ENCODE measurements at regions not wholly inside any gene's neighbourhood (a gene's known extent, or its start where the extent isn't known, plus 50 kb on each side); places are given as distances from the start of the nearest gene placed in this dataset.

- WGBS (ENCODE audit: insufficient coverage, low lambda C conversion rate), result 39% methylated on average over 2 of the region's 9 CpGs
- no peak overlapping the region for H3K27ac ChIP-seq (ENCODE audit: low read length)
Measured at GRCh38 chr6:54730767-54731630, 115.6 kb upstream of the FAM83B start.

GRCh38 chr6:54737247-54737646 is 109.3 kb upstream of the FAM83B start:
- no peaks in the 10 kb centered on the region for H3K36me3 ChIP-seq (ENCODE audit: control insufficient read depth, insufficient read depth, low read length)
- peaks cover 7% of the 10 kb centered on the region for H3K9me3 ChIP-seq (ENCODE audit: control insufficient read depth, low read depth, low read length)
- no peak overlapping the region for H3K27ac ChIP-seq (ENCODE audit: low read length)
- no peaks in the 10 kb centered on the region for H3K27me3 ChIP-seq (ENCODE audit: control insufficient read depth, insufficient read depth, low read length)
- no peaks in the 10 kb centered on the region for H3K4me1 ChIP-seq (ENCODE audit: control insufficient read depth, insufficient read depth, low read length)
- no peak overlapping the region for H3K4me3 ChIP-seq (ENCODE audit: low read length)
- WGBS (ENCODE audit: insufficient coverage, low lambda C conversion rate), result no CpG with 5 or more reads among the region's 3 CpGs
- no peak for DNase-seq

More at GRCh38 chr6:54730767-54731630, 115.6 kb upstream of the FAM83B start:
- Histone ChIP-seq H3K27me3 (ENCODE audit: control insufficient read depth, insufficient read depth, low read length) (no peaks in the 10 kb centered on the region), H3K9me3 (ENCODE audit: control insufficient read depth, low read depth, low read length) (peaks cover 3% of the 10 kb centered on the region), H3K4me3 (ENCODE audit: low read length) (no peak overlapping the region), H3K36me3 (ENCODE audit: control insufficient read depth, insufficient read depth, low read length) (no peaks in the 10 kb centered on the region), H3K4me1 (ENCODE audit: control insufficient read depth, insufficient read depth, low read length) (peaks cover 6% of the 10 kb centered on the region)
- peak in 1 of 2 donors; percentile 62 for DNase-seq

GRCh38 chr6:54747955-54748354 is 98.6 kb upstream of the FAM83B start:
- WGBS (ENCODE audit: insufficient coverage, low lambda C conversion rate), result 100% methylated on average over 1 of the region's 1 CpG
- Histone ChIP-seq H3K4me1 (ENCODE audit: control insufficient read depth, insufficient read depth, low read length) (no peaks in the 10 kb centered on the region), H3K36me3 (ENCODE audit: control insufficient read depth, insufficient read depth, low read length) (no peaks in the 10 kb centered on the region), H3K4me3 (ENCODE audit: low read length) (no peak overlapping the region), H3K27me3 (ENCODE audit: control insufficient read depth, insufficient read depth, low read length) (no peaks in the 10 kb centered on the region), H3K27ac (ENCODE audit: low read length) (no peak overlapping the region), H3K9me3 (ENCODE audit: control insufficient read depth, low read depth, low read length) (peaks cover 12% of the 10 kb centered on the region)
- DNase-seq, result no peak

GRCh38 chr6:54754406-54754805 is 92.2 kb upstream of the FAM83B start:
- no peaks in the 10 kb centered on the region for H3K27me3 ChIP-seq (ENCODE audit: control insufficient read depth, insufficient read depth, low read length)
- no peaks in the 10 kb centered on the region for H3K9me3 ChIP-seq (ENCODE audit: control insufficient read depth, low read depth, low read length)
- DNase-seq, result no peak
- no peaks in the 10 kb centered on the region for H3K36me3 ChIP-seq (ENCODE audit: control insufficient read depth, insufficient read depth, low read length)
- H3K4me1 ChIP-seq (ENCODE audit: control insufficient read depth, insufficient read depth, low read length), result no peaks in the 10 kb centered on the region
- no peak overlapping the region for H3K27ac ChIP-seq (ENCODE audit: low read length)
- 88% methylated on average over 1 of the region's 1 CpG for WGBS (ENCODE audit: insufficient coverage, low lambda C conversion rate)
- H3K4me3 ChIP-seq (ENCODE audit: low read length), result no peak overlapping the region

GRCh38 chr6:54758340-54758739 is 88.2 kb upstream of the FAM83B start:
- DNase-seq, result no peak
- Histone ChIP-seq H3K9me3 (ENCODE audit: control insufficient read depth, low read depth, low read length) (no peaks in the 10 kb centered on the region), H3K36me3 (ENCODE audit: control insufficient read depth, insufficient read depth, low read length) (no peaks in the 10 kb centered on the region), H3K27me3 (ENCODE audit: control insufficient read depth, insufficient read depth, low read length) (no peaks in the 10 kb centered on the region), H3K4me3 (ENCODE audit: low read length) (no peak overlapping the region), H3K4me1 (ENCODE audit: control insufficient read depth, insufficient read depth, low read length) (no peaks in the 10 kb centered on the region), H3K27ac (ENCODE audit: low read length) (no peak overlapping the region)
- no CpG with 5 or more reads among the region's 2 CpGs for WGBS (ENCODE audit: insufficient coverage, low lambda C conversion rate)

GRCh38 chr6:54768494-54768893 is 78.1 kb upstream of the FAM83B start:
- Histone ChIP-seq H3K36me3 (ENCODE audit: control insufficient read depth, insufficient read depth, low read length) (no peaks in the 10 kb centered on the region), H3K27me3 (ENCODE audit: control insufficient read depth, insufficient read depth, low read length) (no peaks in the 10 kb centered on the region), H3K27ac (ENCODE audit: low read length) (no peak overlapping the region), H3K9me3 (ENCODE audit: control insufficient read depth, low read depth, low read length) (peaks cover 3% of the 10 kb centered on the region), H3K4me3 (ENCODE audit: low read length) (no peak overlapping the region), H3K4me1 (ENCODE audit: control insufficient read depth, insufficient read depth, low read length) (no peaks in the 10 kb centered on the region)
- no CpG with 5 or more reads among the region's 1 CpG for WGBS (ENCODE audit: insufficient coverage, low lambda C conversion rate)
- DNase-seq, result peak in 1 of 2 donors; percentile 46

GRCh38 chr6:54770328-54770727 is 76.2 kb upstream of the FAM83B start:
- H3K9me3 ChIP-seq (ENCODE audit: control insufficient read depth, low read depth, low read length), result peaks cover 3% of the 10 kb centered on the region
- no peaks in the 10 kb centered on the region for H3K27me3 ChIP-seq (ENCODE audit: control insufficient read depth, insufficient read depth, low read length)
- H3K36me3 ChIP-seq (ENCODE audit: control insufficient read depth, insufficient read depth, low read length), result no peaks in the 10 kb centered on the region
- no peaks in the 10 kb centered on the region for H3K4me1 ChIP-seq (ENCODE audit: control insufficient read depth, insufficient read depth, low read length)
- H3K4me3 ChIP-seq (ENCODE audit: low read length), result no peak overlapping the region
- no peak overlapping the region for H3K27ac ChIP-seq (ENCODE audit: low read length)
- WGBS (ENCODE audit: insufficient coverage, low lambda C conversion rate), result 100% methylated on average over 2 of the region's 12 CpGs
- no peak for DNase-seq

- Histone ChIP-seq H3K27ac (ENCODE audit: low read length) (no peak overlapping the region), H3K36me3 (ENCODE audit: control insufficient read depth, insufficient read depth, low read length) (no peaks in the 10 kb centered on the region), H3K9me3 (ENCODE audit: control insufficient read depth, low read depth, low read length) (peaks cover 3% of the 10 kb centered on the region), H3K4me1 (ENCODE audit: control insufficient read depth, insufficient read depth, low read length) (no peaks in the 10 kb centered on the region), H3K4me3 (ENCODE audit: low read length) (no peak overlapping the region), H3K27me3 (ENCODE audit: control insufficient read depth, insufficient read depth, low read length) (no peaks in the 10 kb centered on the region)
- no CpG with 5 or more reads among the region's 3 CpGs for WGBS (ENCODE audit: insufficient coverage, low lambda C conversion rate)
- peak; percentile 2 to 14 for DNase-seq
Measured at GRCh38 chr6:54771968-54772367, 74.6 kb upstream of the FAM83B start.

GRCh38 chr6:54772610-54773009 is 74.0 kb upstream of the FAM83B start:
- Histone ChIP-seq H3K4me3 (ENCODE audit: low read length) (no peak overlapping the region), H3K27ac (ENCODE audit: low read length) (no peak overlapping the region), H3K36me3 (ENCODE audit: control insufficient read depth, insufficient read depth, low read length) (no peaks in the 10 kb centered on the region), H3K9me3 (ENCODE audit: control insufficient read depth, low read depth, low read length) (peaks cover 3% of the 10 kb centered on the region), H3K4me1 (ENCODE audit: control insufficient read depth, insufficient read depth, low read length) (no peaks in the 10 kb centered on the region), H3K27me3 (ENCODE audit: control insufficient read depth, insufficient read depth, low read length) (no peaks in the 10 kb centered on the region)
- no CpG with 5 or more reads among the region's 2 CpGs for WGBS (ENCODE audit: insufficient coverage, low lambda C conversion rate)
- no peak for DNase-seq

GRCh38 chr6:54775576-54775975 is 71.0 kb upstream of the FAM83B start:
- no peak overlapping the region for H3K4me3 ChIP-seq (ENCODE audit: low read length)
- H3K4me1 ChIP-seq (ENCODE audit: control insufficient read depth, insufficient read depth, low read length), result no peaks in the 10 kb centered on the region
- no peak overlapping the region for H3K27ac ChIP-seq (ENCODE audit: low read length)
- no CpG with 5 or more reads among the region's 1 CpG for WGBS (ENCODE audit: insufficient coverage, low lambda C conversion rate)
- H3K36me3 ChIP-seq (ENCODE audit: control insufficient read depth, insufficient read depth, low read length), result no peaks in the 10 kb centered on the region
- no peak for DNase-seq
- H3K27me3 ChIP-seq (ENCODE audit: control insufficient read depth, insufficient read depth, low read length), result no peaks in the 10 kb centered on the region
- no peaks in the 10 kb centered on the region for H3K9me3 ChIP-seq (ENCODE audit: control insufficient read depth, low read depth, low read length)

GRCh38 chr6:54776891-54777290 is 69.7 kb upstream of the FAM83B start:
- Histone ChIP-seq H3K9me3 (ENCODE audit: control insufficient read depth, low read depth, low read length) (no peaks in the 10 kb centered on the region), H3K36me3 (ENCODE audit: control insufficient read depth, insufficient read depth, low read length) (no peaks in the 10 kb centered on the region), H3K4me3 (ENCODE audit: low read length) (no peak overlapping the region), H3K27me3 (ENCODE audit: control insufficient read depth, insufficient read depth, low read length) (no peaks in the 10 kb centered on the region), H3K4me1 (ENCODE audit: control insufficient read depth, insufficient read depth, low read length) (no peaks in the 10 kb centered on the region), H3K27ac (ENCODE audit: low read length) (no peak overlapping the region)
- whole genome bisulfite sequencing (ENCODE audit: insufficient coverage, low lambda C conversion rate), result no CpG with 5 or more reads among the region's 1 CpG
- DNase-seq, result no peak
